SK-N-SH (cell line): ENCODE measurements at regions not wholly inside any gene's neighbourhood (a gene's known extent, or its start where the extent isn't known, plus 50 kb on each side); places are given as distances from the start of the nearest gene placed in this dataset.

ENCODE experiments used
- CHD2 ChIP-seq: fragments of 150-350 bp; IDR thresholded peaks from 2 replicates; pipeline ENCODE4 v1.6.1; 2018; ENCODE audit warnings: low read length; ENCODE audit not compliant: partially characterized antibody
- EP300 ChIP-seq, 2 experiments: IDR thresholded peaks; 2 replicates each; pipeline versions ENCODE4 v1.4.0 to v1.6.1; 2012; ENCODE audit warnings: borderline replicate concordance in 1 of 2, low read depth in 1 of 2, low read length in 1 of 2
- FOXM1 ChIP-seq: IDR thresholded peaks from 2 replicates; pipeline ENCODE4 v1.4.0; 2012; ENCODE audit warnings: low read depth, mild to moderate bottlenecking
- MEF2A ChIP-seq: IDR thresholded peaks from 2 replicates; pipeline ENCODE4 v1.4.0; 2012; ENCODE audit warnings: low read depth, borderline replicate concordance
- POLR2AphosphoS5 ChIP-seq: IDR thresholded peaks from 2 replicates; pipeline ENCODE4 v1.6.1; 2012; ENCODE audit warnings: low read depth, low read length
- RAD21 ChIP-seq: IDR thresholded peaks from 2 replicates; pipeline ENCODE4 v1.6.1; 2012; ENCODE audit warnings: mild to moderate bottlenecking, low read length
- RCOR1 ChIP-seq: fragments of 150-350 bp; IDR thresholded peaks from 2 replicates; pipeline ENCODE4 v1.6.1; 2017; ENCODE audit warnings: antibody characterized with exemption, low read length
- SIN3A ChIP-seq: IDR thresholded peaks from 2 replicates; pipeline ENCODE4 v1.6.1; 2012; ENCODE audit warnings: low read depth, mild to moderate bottlenecking, low read length, moderate library complexity, borderline replicate concordance
- TEAD4 ChIP-seq: IDR thresholded peaks from 2 replicates; pipeline ENCODE4 v1.4.0; 2012; ENCODE audit warnings: mild to moderate bottlenecking, borderline replicate concordance; ENCODE audit not compliant: insufficient read depth
- TF ChIP-seq, protein P1 (sequence below): fragments of 200-600 bp; sonication (generic); IDR thresholded peaks from 2 replicates; pipeline ENCODE4 v1.6.1; 2017; ENCODE audit warnings: antibody characterized with exemption, mild to moderate bottlenecking, moderate library complexity
- TF ChIP-seq, protein P2 (sequence below): IDR thresholded peaks from 2 replicates; pipeline ENCODE4 v1.4.0; 2012; ENCODE audit warnings: low read depth, borderline replicate concordance
- TF ChIP-seq, protein P3 (sequence below): fragments of 150-350 bp; IDR thresholded peaks from 2 replicates; pipeline ENCODE4 v1.6.1; 2017; ENCODE audit warnings: antibody characterized with exemption, low read length, low read depth, borderline replicate concordance
- TF ChIP-seq, protein P4 (sequence below): IDR thresholded peaks from 2 replicates; pipeline ENCODE4 v1.6.1; 2012; ENCODE audit warnings: mild to moderate bottlenecking, low read depth, low read length, moderate library complexity

DNA sequence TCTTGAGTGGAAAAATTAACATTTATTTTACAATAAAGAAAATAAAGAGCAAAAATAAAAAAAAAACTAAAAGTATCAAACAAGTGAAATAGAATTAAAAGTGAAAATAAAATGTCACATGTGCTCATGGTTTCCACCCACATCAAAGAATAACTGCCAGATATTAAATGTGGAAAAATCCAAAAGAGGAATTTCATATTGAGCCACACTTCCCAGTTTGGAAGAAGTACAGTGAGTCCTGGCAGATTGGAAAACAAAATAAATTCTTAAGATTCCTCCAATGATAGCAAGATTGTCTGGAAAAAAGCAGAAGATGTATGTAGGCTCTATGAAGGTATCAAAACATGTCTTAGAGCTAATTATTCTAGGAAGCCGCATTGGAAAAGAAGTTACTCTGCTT lies 1019.5 kb downstream of the SLC6A15 start:
- TF ChIP-seq, protein P1, sequence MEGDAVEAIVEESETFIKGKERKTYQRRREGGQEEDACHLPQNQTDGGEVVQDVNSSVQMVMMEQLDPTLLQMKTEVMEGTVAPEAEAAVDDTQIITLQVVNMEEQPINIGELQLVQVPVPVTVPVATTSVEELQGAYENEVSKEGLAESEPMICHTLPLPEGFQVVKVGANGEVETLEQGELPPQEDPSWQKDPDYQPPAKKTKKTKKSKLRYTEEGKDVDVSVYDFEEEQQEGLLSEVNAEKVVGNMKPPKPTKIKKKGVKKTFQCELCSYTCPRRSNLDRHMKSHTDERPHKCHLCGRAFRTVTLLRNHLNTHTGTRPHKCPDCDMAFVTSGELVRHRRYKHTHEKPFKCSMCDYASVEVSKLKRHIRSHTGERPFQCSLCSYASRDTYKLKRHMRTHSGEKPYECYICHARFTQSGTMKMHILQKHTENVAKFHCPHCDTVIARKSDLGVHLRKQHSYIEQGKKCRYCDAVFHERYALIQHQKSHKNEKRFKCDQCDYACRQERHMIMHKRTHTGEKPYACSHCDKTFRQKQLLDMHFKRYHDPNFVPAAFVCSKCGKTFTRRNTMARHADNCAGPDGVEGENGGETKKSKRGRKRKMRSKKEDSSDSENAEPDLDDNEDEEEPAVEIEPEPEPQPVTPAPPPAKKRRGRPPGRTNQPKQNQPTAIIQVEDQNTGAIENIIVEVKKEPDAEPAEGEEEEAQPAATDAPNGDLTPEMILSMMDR = no peak
- TF ChIP-seq, protein P2, sequence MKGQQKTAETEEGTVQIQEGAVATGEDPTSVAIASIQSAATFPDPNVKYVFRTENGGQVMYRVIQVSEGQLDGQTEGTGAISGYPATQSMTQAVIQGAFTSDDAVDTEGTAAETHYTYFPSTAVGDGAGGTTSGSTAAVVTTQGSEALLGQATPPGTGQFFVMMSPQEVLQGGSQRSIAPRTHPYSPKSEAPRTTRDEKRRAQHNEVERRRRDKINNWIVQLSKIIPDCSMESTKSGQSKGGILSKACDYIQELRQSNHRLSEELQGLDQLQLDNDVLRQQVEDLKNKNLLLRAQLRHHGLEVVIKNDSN = no peak
- TF ChIP-seq POLR2AphosphoS5 = no peak
- no peak for TF ChIP-seq RAD21
- TF ChIP-seq, protein P3, sequence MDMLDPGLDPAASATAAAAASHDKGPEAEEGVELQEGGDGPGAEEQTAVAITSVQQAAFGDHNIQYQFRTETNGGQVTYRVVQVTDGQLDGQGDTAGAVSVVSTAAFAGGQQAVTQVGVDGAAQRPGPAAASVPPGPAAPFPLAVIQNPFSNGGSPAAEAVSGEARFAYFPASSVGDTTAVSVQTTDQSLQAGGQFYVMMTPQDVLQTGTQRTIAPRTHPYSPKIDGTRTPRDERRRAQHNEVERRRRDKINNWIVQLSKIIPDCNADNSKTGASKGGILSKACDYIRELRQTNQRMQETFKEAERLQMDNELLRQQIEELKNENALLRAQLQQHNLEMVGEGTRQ = no peak
- no peak for TF ChIP-seq FOXM1
- no peak for TF ChIP-seq EP300 (IDR thresholded peaks at IDR 0.05; ENCODE audit: borderline replicate concordance in 1 of 2, low read depth in 1 of 2, low read length in 1 of 2)
- no peak for TF ChIP-seq CHD2
- TF ChIP-seq, protein P4, sequence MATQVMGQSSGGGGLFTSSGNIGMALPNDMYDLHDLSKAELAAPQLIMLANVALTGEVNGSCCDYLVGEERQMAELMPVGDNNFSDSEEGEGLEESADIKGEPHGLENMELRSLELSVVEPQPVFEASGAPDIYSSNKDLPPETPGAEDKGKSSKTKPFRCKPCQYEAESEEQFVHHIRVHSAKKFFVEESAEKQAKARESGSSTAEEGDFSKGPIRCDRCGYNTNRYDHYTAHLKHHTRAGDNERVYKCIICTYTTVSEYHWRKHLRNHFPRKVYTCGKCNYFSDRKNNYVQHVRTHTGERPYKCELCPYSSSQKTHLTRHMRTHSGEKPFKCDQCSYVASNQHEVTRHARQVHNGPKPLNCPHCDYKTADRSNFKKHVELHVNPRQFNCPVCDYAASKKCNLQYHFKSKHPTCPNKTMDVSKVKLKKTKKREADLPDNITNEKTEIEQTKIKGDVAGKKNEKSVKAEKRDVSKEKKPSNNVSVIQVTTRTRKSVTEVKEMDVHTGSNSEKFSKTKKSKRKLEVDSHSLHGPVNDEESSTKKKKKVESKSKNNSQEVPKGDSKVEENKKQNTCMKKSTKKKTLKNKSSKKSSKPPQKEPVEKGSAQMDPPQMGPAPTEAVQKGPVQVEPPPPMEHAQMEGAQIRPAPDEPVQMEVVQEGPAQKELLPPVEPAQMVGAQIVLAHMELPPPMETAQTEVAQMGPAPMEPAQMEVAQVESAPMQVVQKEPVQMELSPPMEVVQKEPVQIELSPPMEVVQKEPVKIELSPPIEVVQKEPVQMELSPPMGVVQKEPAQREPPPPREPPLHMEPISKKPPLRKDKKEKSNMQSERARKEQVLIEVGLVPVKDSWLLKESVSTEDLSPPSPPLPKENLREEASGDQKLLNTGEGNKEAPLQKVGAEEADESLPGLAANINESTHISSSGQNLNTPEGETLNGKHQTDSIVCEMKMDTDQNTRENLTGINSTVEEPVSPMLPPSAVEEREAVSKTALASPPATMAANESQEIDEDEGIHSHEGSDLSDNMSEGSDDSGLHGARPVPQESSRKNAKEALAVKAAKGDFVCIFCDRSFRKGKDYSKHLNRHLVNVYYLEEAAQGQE = no peak
- no peak for TF ChIP-seq TEAD4
- no peak for TF ChIP-seq MEF2A
- no peak for TF ChIP-seq RCOR1
- TF ChIP-seq SIN3A = no peak
